Epidermal melanocyte (primary cell): ENCODE measurements at regions not wholly inside any gene's neighbourhood (a gene's known extent, or its start where the extent isn't known, plus 50 kb on each side); places are given as distances from the start of the nearest gene placed in this dataset.
"Not testable (repeated sequence)": the region's sequence is repeated elsewhere in the genome, so short reads cannot be mapped to it uniquely, and the experiment has no call there.

Experiments used
- DNase-seq: peaks from one replicate; pipeline ENCODE4 v3.0.0; 2011; ENCODE audit warnings: low spot score; ENCODE audit not compliant: insufficient read length

GRCh38 chr1:181324797-181325616, 158.3 kb upstream of the CACNA1E start:
- no peak for DNase-seq

- DNase-seq, result not testable (repeated sequence)
These were observed 157.6 kb upstream of the CACNA1E start for GRCh38 chr1:181325765-181326164.

- DNase-seq, result no peak
These were observed 157.0 kb upstream of the CACNA1E start for GRCh38 chr1:181326348-181326747.

- DNase-seq, result no peak
These were observed 155.5 kb upstream of the CACNA1E start for GRCh38 chr1:181327796-181328195.

- no peak for DNase-seq
These were observed 148.6 kb upstream of the CACNA1E start for GRCh38 chr1:181334724-181335123.

GRCh38 chr1:181335631-181336030, 147.7 kb upstream of the CACNA1E start:
- no peak for DNase-seq

GRCh38 chr1:181341026-181341632, 142.2 kb upstream of the CACNA1E start:
- DNase-seq, result no peak

GRCh38 chr1:181344091-181344490, 139.2 kb upstream of the CACNA1E start:
- no peak for DNase-seq

GRCh38 chr1:181345146-181345545, 138.2 kb upstream of the CACNA1E start:
- DNase-seq, result no peak

- DNase-seq, result no peak
These were observed 135.6 kb upstream of the CACNA1E start for GRCh38 chr1:181347495-181348390.

- no peak for DNase-seq
These were observed 133.8 kb upstream of the CACNA1E start for GRCh38 chr1:181349512-181349911.

GRCh38 chr1:181350131-181350530, 133.2 kb upstream of the CACNA1E start:
- DNase-seq, result no peak

- DNase-seq, result no peak
These were observed 131.6 kb upstream of the CACNA1E start for GRCh38 chr1:181351740-181352139.

GRCh38 chr1:181352695-181353094, 130.6 kb upstream of the CACNA1E start:
- no peak for DNase-seq

GRCh38 chr1:181353526-181353925, 129.8 kb upstream of the CACNA1E start:
- DNase-seq, result no peak

- DNase-seq, result no peak
These were observed 128.5 kb upstream of the CACNA1E start for GRCh38 chr1:181354865-181355264.

- DNase-seq, result no peak
These were observed 126.6 kb upstream of the CACNA1E start for GRCh38 chr1:181356505-181357340.

- DNase-seq, result no peak
These were observed 124.3 kb upstream of the CACNA1E start for GRCh38 chr1:181359012-181359411.

- DNase-seq, result no peak
These were observed 118.5 kb upstream of the CACNA1E start for GRCh38 chr1:181364801-181365200.

- DNase-seq, result no peak
These were observed 116.4 kb upstream of the CACNA1E start for GRCh38 chr1:181366910-181367309.

- DNase-seq, result no peak
These were observed 113.9 kb upstream of the CACNA1E start for GRCh38 chr1:181369416-181369815.
